ENCODE measurements at regions not wholly inside any gene's neighbourhood (a gene's known extent, or its start where the extent isn't known, plus 50 kb on each side); places are given as distances from the start of the nearest gene placed in this dataset.

DNA sequence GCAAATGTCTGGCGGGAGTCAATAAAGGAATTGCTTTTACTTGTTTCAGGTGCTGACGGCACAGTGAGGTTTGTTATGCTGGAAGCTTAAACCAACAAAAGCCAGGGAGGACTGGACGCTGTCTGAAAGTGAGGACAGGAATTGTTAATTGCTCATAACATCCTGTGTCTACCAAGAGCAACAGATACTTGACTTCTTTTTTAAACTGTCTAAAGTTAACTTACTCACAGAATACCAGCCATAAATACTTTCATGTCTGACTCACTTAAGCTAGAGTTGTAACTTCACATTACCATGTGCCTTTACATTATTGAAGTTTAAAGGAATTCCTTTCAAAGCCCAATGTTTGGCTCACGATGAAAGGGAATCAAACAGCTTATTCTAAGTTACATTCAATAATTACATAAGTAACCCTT is 252.7 kb upstream of the SHH start:
- Histone ChIP-seq H3K4me3 (ENCODE audit: low read depth, low read length) (no peak overlapping the region), H3K27me3 (ENCODE audit: control insufficient read depth, insufficient read depth, low read length) (no peaks in the 10 kb centered on the region), H3K36me3 (ENCODE audit: control insufficient read depth, insufficient read depth, low read length) (no peaks in the 10 kb centered on the region)
- no peak for FAIRE-seq
- TF ChIP-seq, protein P1, sequence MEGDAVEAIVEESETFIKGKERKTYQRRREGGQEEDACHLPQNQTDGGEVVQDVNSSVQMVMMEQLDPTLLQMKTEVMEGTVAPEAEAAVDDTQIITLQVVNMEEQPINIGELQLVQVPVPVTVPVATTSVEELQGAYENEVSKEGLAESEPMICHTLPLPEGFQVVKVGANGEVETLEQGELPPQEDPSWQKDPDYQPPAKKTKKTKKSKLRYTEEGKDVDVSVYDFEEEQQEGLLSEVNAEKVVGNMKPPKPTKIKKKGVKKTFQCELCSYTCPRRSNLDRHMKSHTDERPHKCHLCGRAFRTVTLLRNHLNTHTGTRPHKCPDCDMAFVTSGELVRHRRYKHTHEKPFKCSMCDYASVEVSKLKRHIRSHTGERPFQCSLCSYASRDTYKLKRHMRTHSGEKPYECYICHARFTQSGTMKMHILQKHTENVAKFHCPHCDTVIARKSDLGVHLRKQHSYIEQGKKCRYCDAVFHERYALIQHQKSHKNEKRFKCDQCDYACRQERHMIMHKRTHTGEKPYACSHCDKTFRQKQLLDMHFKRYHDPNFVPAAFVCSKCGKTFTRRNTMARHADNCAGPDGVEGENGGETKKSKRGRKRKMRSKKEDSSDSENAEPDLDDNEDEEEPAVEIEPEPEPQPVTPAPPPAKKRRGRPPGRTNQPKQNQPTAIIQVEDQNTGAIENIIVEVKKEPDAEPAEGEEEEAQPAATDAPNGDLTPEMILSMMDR (IDR thresholded peaks at IDR 0.05; ENCODE audit: insufficient read depth, low read length, severe bottlenecking): no peak
- DNase-seq (ENCODE audit: low read depth): peak; percentile 71

DNA sequence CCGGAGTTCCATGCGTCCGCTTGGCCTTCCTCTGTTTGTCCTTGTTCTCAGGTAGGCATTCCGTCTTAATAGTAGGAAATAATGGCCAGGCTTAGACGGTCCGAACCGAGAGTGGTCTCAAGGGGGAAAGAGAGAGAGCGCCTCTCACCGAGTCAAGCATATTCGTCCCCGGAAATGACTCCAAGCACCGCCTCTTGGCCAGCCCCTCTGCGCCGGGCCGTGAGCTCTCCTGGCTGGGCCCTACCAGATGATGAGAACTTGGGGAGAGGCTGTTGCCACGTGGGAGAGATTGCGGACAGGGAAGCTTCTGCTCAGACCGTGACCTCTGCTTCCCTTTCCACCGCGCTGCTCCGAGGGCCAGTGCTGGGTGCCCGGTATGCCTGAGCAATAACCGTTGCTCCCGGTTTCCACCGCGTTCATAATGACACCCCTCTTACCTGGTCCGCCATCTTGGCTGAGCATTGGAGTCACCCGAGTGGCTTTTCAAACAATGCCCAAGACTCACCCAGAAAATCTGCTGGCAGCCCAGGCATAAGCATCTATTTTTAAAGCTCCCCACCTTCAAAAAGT is 251.1 kb upstream of the SHH start:
- Histone ChIP-seq H3K4me3 (ENCODE audit: low read depth, low read length) (no peak overlapping the region), H3K36me3 (ENCODE audit: control insufficient read depth, insufficient read depth, low read length) (no peaks in the 10 kb centered on the region), H3K27me3 (ENCODE audit: control insufficient read depth, insufficient read depth, low read length) (no peaks in the 10 kb centered on the region)
- TF ChIP-seq, protein P1 (IDR thresholded peaks at IDR 0.05; ENCODE audit: insufficient read depth, low read length, severe bottlenecking): no peak
- no peak for DNase-seq (ENCODE audit: low read depth)
- no peak for FAIRE-seq

DNA sequence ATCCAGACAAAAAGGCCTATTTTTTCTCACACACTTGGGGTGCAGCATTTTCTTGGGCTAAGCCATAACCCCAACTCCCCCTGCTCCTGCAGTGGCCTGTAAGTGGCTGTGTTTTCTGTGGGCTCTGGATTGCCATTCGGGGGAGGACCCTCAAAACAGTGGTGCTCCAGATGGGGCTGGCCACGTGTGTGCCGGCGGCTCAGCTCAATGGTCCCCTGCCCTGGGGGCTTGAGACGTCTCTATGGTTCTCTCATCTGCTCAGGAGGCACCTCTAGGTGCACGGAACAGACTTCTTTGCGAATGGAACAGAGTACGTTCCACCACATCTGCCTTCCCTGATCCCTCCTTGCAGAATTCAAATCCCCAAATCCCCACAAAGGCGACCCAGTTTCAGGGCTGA is 250.0 kb upstream of the SHH start:
- Histone ChIP-seq H3K27me3 (ENCODE audit: control insufficient read depth, insufficient read depth, low read length) (no peaks in the 10 kb centered on the region), H3K4me3 (ENCODE audit: low read depth, low read length) (no peak overlapping the region), H3K36me3 (ENCODE audit: control insufficient read depth, insufficient read depth, low read length) (no peaks in the 10 kb centered on the region)
- DNase-seq (ENCODE audit: low read depth) (no peak), FAIRE-seq (no peak)
- TF ChIP-seq, protein P1 (IDR thresholded peaks at IDR 0.05; ENCODE audit: insufficient read depth, low read length, severe bottlenecking): no peak

DNA sequence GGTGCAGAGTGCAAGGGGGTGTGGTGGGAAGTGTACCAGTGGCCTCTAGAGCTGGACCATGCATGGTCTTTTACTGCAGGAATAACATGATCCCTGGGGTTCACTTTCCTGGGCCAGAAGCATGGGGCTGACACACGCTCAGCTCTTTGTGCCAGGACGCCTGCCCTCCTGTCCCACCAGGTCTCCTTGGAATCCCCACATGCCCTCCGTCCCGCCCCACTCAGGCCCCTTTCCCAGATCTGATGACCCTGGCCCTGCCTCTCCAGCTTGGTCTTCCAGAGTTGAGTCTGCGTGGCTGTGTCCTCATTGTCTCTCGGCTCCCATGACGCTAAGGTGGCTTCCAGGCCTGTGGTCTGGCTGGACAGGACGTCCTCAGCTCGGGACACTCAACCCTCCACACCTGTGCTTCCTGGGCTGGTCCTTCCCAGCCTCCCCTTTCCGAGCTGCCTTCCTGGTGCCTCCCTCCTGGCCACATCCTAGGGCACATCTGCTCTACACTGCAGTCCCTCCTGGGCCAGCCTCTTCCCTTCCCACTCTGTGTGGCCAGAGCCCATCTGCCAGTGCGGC is 249.5 kb upstream of the SHH start:
- DNase-seq (ENCODE audit: low read depth) (no peak), FAIRE-seq (no peak)
- Histone ChIP-seq H3K36me3 (ENCODE audit: control insufficient read depth, insufficient read depth, low read length) (no peaks in the 10 kb centered on the region), H3K4me3 (ENCODE audit: low read depth, low read length) (no peak overlapping the region), H3K27me3 (ENCODE audit: control insufficient read depth, insufficient read depth, low read length) (no peaks in the 10 kb centered on the region)
- TF ChIP-seq, protein P1 (IDR thresholded peaks at IDR 0.05; ENCODE audit: insufficient read depth, low read length, severe bottlenecking): no peak

DNA sequence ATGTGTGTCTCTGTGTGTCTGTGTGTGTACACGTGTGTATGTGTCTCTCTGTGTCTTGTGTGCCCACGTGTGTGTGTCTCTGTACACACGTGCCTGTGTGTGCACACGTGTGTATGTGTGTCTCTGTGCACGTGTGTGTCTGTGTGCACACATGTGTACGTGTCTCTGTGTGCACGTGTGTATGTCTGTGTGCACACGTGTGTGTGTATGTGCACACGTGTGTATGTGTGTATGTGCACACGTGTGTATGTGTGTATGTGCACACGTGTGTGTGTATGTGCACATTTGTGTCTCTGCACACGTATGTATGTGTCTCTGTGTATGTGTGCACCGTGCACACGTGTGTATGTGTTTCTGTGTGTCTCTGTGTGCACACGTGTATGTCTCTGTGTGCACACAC is 248.7 kb upstream of the SHH start:
- Histone ChIP-seq H3K27me3 (ENCODE audit: control insufficient read depth, insufficient read depth, low read length) (no peaks in the 10 kb centered on the region), H3K36me3 (ENCODE audit: control insufficient read depth, insufficient read depth, low read length) (no peaks in the 10 kb centered on the region), H3K4me3 (ENCODE audit: low read depth, low read length) (no peak overlapping the region)
- FAIRE-seq: peak; percentile 97
- DNase-seq (ENCODE audit: low read depth): no peak
- TF ChIP-seq, protein P1 (IDR thresholded peaks at IDR 0.05; ENCODE audit: insufficient read depth, low read length, severe bottlenecking): no peak

DNA sequence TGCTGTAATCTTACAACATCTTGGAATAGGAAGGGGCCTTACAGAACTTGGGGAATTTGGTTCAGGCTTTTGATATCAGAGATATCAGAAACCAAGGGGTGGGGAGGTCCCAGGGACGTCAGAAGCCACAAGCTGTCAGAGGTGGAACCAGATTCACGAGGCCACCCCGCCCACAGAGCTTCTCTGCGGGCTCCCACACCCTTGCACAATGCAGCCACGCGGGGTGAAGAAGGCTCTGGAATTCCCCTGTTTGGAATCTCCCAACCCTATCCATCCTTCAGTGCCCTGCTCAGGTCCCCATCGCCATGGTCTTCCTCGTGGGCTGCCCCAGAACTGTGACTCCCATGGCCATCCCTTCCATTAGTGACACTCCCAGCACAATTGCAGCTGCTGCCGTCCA is 247.1 kb upstream of the SHH start:
- H3K27me3 ChIP-seq (ENCODE audit: control insufficient read depth, insufficient read depth, low read length): no peaks in the 10 kb centered on the region
- FAIRE-seq (no peak), DNase-seq (ENCODE audit: low read depth) (no peak)
- H3K4me3 ChIP-seq (ENCODE audit: low read depth, low read length): no peak overlapping the region
- TF ChIP-seq, protein P1 (IDR thresholded peaks at IDR 0.05; ENCODE audit: insufficient read depth, low read length, severe bottlenecking): no peak
- no peaks in the 10 kb centered on the region for H3K36me3 ChIP-seq (ENCODE audit: control insufficient read depth, insufficient read depth, low read length)

Measured in bronchial epithelial cell (primary cell).